Loucy (cell line): ENCODE measurements at regions not wholly inside any gene's neighbourhood (a gene's known extent, or its start where the extent isn't known, plus 50 kb on each side); places are given as distances from the start of the nearest gene placed in this dataset.

ENCODE experiments used
- EZH2phosphoT487 ChIP-seq: fragments of 200-600 bp; IDR thresholded peaks from 2 replicates; pipeline ENCODE4 v1.6.1; 2018; ENCODE audit warnings: antibody characterized with exemption, mild to moderate bottlenecking, moderate library complexity, borderline replicate concordance
- TF ChIP-seq, protein P1 (sequence below): fragments of 200-600 bp; sonication (generic); conservative IDR thresholded peaks from 2 replicates; pipeline ENCODE4 v1.5.1; 2014; ENCODE audit warnings: mild to moderate bottlenecking, antibody characterized with exemption, low read length

DNA sequence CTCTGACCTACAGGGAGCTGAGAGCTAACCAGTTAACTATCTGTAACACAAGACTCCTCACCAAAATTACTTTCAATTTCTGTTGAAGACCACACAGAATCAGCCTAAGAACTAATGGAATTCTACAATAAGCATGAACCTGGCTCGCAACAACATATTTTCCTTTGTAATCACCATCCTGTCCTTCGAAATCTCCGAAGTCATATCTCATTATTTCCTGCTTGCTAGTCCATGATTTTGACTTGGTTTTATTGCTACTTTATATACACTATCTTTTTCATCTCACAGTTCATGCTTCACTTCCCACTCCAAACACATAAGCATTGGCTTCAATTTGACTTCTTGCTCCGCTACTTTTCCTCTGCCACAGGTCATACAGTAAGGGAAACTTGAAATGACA lies 405.8 kb upstream of the FKBP1C start:
- TF ChIP-seq, protein P1, sequence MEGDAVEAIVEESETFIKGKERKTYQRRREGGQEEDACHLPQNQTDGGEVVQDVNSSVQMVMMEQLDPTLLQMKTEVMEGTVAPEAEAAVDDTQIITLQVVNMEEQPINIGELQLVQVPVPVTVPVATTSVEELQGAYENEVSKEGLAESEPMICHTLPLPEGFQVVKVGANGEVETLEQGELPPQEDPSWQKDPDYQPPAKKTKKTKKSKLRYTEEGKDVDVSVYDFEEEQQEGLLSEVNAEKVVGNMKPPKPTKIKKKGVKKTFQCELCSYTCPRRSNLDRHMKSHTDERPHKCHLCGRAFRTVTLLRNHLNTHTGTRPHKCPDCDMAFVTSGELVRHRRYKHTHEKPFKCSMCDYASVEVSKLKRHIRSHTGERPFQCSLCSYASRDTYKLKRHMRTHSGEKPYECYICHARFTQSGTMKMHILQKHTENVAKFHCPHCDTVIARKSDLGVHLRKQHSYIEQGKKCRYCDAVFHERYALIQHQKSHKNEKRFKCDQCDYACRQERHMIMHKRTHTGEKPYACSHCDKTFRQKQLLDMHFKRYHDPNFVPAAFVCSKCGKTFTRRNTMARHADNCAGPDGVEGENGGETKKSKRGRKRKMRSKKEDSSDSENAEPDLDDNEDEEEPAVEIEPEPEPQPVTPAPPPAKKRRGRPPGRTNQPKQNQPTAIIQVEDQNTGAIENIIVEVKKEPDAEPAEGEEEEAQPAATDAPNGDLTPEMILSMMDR = no peak
- TF ChIP-seq EZH2phosphoT487 = no peak
